ENCODE measurements at regions not wholly inside any gene's neighbourhood (a gene's known extent, or its start where the extent isn't known, plus 50 kb on each side); places are given as distances from the start of the nearest gene placed in this dataset.

GRCh38 chr4:91829531-91829930, 474.2 kb upstream of the GRID2 start:
- no peak for TF ChIP-seq CTCF (IDR thresholded peaks at IDR 0.05; ENCODE audit: control extremely low read depth, extremely low read depth, low read depth, missing control alignments)
- POLR2A ChIA-PET, result no interaction called here
- no peak for DNase-seq (ENCODE audit: extremely low spot score)
- CTCF ChIA-PET, result interaction anchor here (1.1 kb wide), 1 partner anchor 9 kb away, joined by 3 read pairs; no protein-coding TSS in a partner anchor

GRCh38 chr4:91830681-91831395, 472.9 kb upstream of the GRID2 start:
- ChIA-PET CTCF (interaction anchor here (1.1 kb wide), 1 partner anchor 19 kb away, joined by 3 read pairs; no protein-coding TSS in a partner anchor), POLR2A (no interaction called here)
- DNase-seq (ENCODE audit: extremely low spot score), result no peak
- no peak for TF ChIP-seq CTCF (IDR thresholded peaks at IDR 0.05; ENCODE audit: control extremely low read depth, extremely low read depth, low read depth, missing control alignments)

- ChIA-PET POLR2A (no interaction called here), CTCF (interaction anchor here (0.9 kb wide), 1 partner anchor 10 kb away, joined by 4 read pairs; no protein-coding TSS in a partner anchor)
- TF ChIP-seq CTCF (IDR thresholded peaks at IDR 0.05; ENCODE audit: control extremely low read depth, extremely low read depth, low read depth, missing control alignments), result no peak
- DNase-seq (ENCODE audit: extremely low spot score), result no peak
Measured at GRCh38 chr4:91837608-91838029, 466.1 kb upstream of the GRID2 start.

- ChIA-PET POLR2A (no interaction called here), CTCF (no interaction called here)
- TF ChIP-seq CTCF (IDR thresholded peaks at IDR 0.05; ENCODE audit: control extremely low read depth, extremely low read depth, low read depth, missing control alignments), result no peak
- no peak for DNase-seq (ENCODE audit: extremely low spot score)
Measured at GRCh38 chr4:91838181-91838861, 465.4 kb upstream of the GRID2 start.

- POLR2A ChIA-PET, result no interaction called here
- no peak for TF ChIP-seq CTCF (IDR thresholded peaks at IDR 0.05; ENCODE audit: control extremely low read depth, extremely low read depth, low read depth, missing control alignments)
- DNase-seq (ENCODE audit: extremely low spot score), result no peak
- CTCF ChIA-PET, result no interaction called here
Measured at GRCh38 chr4:91840359-91840758, 463.4 kb upstream of the GRID2 start.

- DNase-seq (ENCODE audit: extremely low spot score), result no peak
- no peak for TF ChIP-seq CTCF (IDR thresholded peaks at IDR 0.05; ENCODE audit: control extremely low read depth, extremely low read depth, low read depth, missing control alignments)
- ChIA-PET POLR2A (no interaction called here), CTCF (no interaction called here)
Measured at GRCh38 chr4:91846233-91846632, 457.5 kb upstream of the GRID2 start.
